ENCODE measurements at regions not wholly inside any gene's neighbourhood (a gene's known extent, or its start where the extent isn't known, plus 50 kb on each side); places are given as distances from the start of the nearest gene placed in this dataset.

DNA sequence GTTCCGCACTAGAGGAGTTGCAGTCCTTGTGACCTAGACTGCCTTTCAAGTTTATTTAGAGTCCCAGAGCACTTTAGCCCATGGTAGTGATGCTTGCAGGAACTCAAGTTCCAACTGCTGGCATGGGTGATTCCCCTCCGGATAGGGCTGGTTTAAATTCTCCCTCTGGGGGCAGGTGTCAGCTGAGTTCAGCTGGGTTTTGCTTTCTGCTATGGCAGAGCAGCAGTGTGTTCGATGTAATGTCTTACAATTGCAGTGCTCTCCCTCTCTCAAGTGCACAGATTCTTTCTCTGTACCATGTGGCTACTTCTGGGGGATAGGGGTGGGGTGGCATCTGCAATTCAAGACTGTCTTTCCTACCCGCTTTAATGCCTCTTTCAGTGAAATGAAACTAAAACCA, 164.8 kb upstream of the ZIC3 start:
- H3K27ac ChIP-seq = no peak overlapping the region
- Mint-ChIP-seq H3K4me1 (no peaks in the 10 kb centered on the region), H3K27me3 (ENCODE audit: insufficient read depth, low read depth) (peaks cover 1% of the 10 kb centered on the region), H3K9me3 (peaks cover 15% of the 10 kb centered on the region), H3K36me3 (peaks cover 10% of the 10 kb centered on the region), H3K4me3 (no peak overlapping the region), H3K27ac (no peak overlapping the region)
- H3K4me1 ChIP-seq = no peaks in the 10 kb centered on the region
- H3K4me2 ChIP-seq = no peak overlapping the region
- H3K9ac ChIP-seq = no peak overlapping the region
- no peaks in the 10 kb centered on the region for H4K20me1 ChIP-seq (ENCODE audit: low read depth)
- H3K27me3 ChIP-seq = no peaks in the 10 kb centered on the region
- no peaks in the 10 kb centered on the region for H3K36me3 ChIP-seq
- H2AFZ ChIP-seq (replicated peaks) = no peak overlapping the region
- no peak for DNase-seq (ENCODE audit: low spot score)
- H3K9me3 ChIP-seq (ENCODE audit: low read depth) = no peaks in the 10 kb centered on the region
- H3K79me2 ChIP-seq (ENCODE audit: low read depth) = no peaks in the 10 kb centered on the region
- no peak overlapping the region for H3K4me3 ChIP-seq
- TF ChIP-seq EZH2 (IDR thresholded peaks at IDR 0.05) (no peak), EZH2phosphoT487 (IDR thresholded peaks at IDR 0.05) (no peak)
- TF ChIP-seq, protein P1, sequence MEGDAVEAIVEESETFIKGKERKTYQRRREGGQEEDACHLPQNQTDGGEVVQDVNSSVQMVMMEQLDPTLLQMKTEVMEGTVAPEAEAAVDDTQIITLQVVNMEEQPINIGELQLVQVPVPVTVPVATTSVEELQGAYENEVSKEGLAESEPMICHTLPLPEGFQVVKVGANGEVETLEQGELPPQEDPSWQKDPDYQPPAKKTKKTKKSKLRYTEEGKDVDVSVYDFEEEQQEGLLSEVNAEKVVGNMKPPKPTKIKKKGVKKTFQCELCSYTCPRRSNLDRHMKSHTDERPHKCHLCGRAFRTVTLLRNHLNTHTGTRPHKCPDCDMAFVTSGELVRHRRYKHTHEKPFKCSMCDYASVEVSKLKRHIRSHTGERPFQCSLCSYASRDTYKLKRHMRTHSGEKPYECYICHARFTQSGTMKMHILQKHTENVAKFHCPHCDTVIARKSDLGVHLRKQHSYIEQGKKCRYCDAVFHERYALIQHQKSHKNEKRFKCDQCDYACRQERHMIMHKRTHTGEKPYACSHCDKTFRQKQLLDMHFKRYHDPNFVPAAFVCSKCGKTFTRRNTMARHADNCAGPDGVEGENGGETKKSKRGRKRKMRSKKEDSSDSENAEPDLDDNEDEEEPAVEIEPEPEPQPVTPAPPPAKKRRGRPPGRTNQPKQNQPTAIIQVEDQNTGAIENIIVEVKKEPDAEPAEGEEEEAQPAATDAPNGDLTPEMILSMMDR (IDR thresholded peaks at IDR 0.05) = no peak
- H3F3A ChIP-seq (ENCODE audit: low read depth) = no peaks in the 10 kb centered on the region

GRCh38 chrX:137387646-137388045, 178.3 kb upstream of the ZIC3 start:
- H3K4me1 Mint-ChIP-seq = no peaks in the 10 kb centered on the region
- no peaks in the 10 kb centered on the region for H3K27me3 ChIP-seq
- no peak overlapping the region for H3K27ac ChIP-seq
- peaks cover 3% of the 10 kb centered on the region for H3K27me3 Mint-ChIP-seq (ENCODE audit: insufficient read depth, low read depth)
- H4K20me1 ChIP-seq (ENCODE audit: low read depth) = no peaks in the 10 kb centered on the region
- H3K27ac Mint-ChIP-seq = no peak overlapping the region
- H2AFZ ChIP-seq (replicated peaks) = no peak overlapping the region
- no peaks in the 10 kb centered on the region for H3K36me3 ChIP-seq
- no peaks in the 10 kb centered on the region for H3F3A ChIP-seq (ENCODE audit: low read depth)
- no peak overlapping the region for H3K4me2 ChIP-seq
- H3K4me3 ChIP-seq = no peak overlapping the region
- H3K9me3 Mint-ChIP-seq = peaks cover 10% of the 10 kb centered on the region
- no peaks in the 10 kb centered on the region for H3K4me1 ChIP-seq
- no peak overlapping the region for H3K9ac ChIP-seq
- H3K79me2 ChIP-seq (ENCODE audit: low read depth) = no peaks in the 10 kb centered on the region
- H3K9me3 ChIP-seq (ENCODE audit: low read depth) = peaks cover 4% of the 10 kb centered on the region
- H3K4me3 Mint-ChIP-seq = no peak overlapping the region
- peaks cover 7% of the 10 kb centered on the region for H3K36me3 Mint-ChIP-seq
- TF ChIP-seq EZH2 (IDR thresholded peaks at IDR 0.05) (no peak), EZH2phosphoT487 (IDR thresholded peaks at IDR 0.05) (no peak)
- TF ChIP-seq, protein P1 (IDR thresholded peaks at IDR 0.05) = no peak
- no peak for DNase-seq (ENCODE audit: low spot score)

DNA sequence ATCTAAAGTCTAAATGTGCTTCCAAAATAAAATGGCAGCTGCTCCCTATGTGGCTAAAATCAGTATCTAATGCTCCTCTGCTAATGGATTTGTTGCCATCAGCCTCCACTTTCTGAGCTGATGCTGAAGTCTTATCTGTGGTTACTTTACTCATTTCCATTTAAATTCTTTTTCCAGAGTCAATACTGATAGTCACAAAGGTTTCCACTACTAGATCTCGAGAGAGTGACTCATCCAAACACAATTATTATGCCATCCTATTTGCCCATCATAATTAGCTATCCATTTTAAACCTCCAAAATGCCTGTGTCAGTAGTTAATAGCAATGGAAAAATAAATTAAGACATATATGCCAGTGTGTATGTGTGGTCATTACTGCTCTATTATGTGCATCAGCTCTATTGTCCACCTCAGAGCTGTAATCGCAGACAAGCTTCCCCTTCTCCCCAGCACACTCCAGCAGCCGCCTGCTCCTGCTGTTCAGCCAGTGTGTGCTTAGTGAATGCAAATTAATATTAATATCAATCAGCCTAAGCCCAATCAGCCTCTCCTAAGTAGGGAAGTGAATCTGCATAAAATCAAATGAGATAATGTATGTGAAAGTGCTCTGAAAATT, 199.8 kb upstream of the ZIC3 start:
- H3K4me2 ChIP-seq = no peak overlapping the region
- H3K9ac ChIP-seq = no peak overlapping the region
- no peaks in the 10 kb centered on the region for H3F3A ChIP-seq (ENCODE audit: low read depth)
- TF ChIP-seq EZH2 (IDR thresholded peaks at IDR 0.05) (no peak), EZH2phosphoT487 (IDR thresholded peaks at IDR 0.05) (no peak)
- TF ChIP-seq, protein P1 (IDR thresholded peaks at IDR 0.05) = no peak
- DNase-seq (ENCODE audit: low spot score) = no peak
- Mint-ChIP-seq H3K9me3 (no peaks in the 10 kb centered on the region), H3K36me3 (peaks cover 18% of the 10 kb centered on the region), H3K27ac (no peak overlapping the region), H3K4me3 (no peak overlapping the region), H3K4me1 (peaks cover 25% of the 10 kb centered on the region), H3K27me3 (ENCODE audit: insufficient read depth, low read depth) (peaks cover 4% of the 10 kb centered on the region)
- no peak overlapping the region for H3K4me3 ChIP-seq
- H3K79me2 ChIP-seq (ENCODE audit: low read depth) = no peaks in the 10 kb centered on the region
- no peaks in the 10 kb centered on the region for H3K4me1 ChIP-seq
- H3K36me3 ChIP-seq = no peaks in the 10 kb centered on the region
- no peaks in the 10 kb centered on the region for H4K20me1 ChIP-seq (ENCODE audit: low read depth)
- H3K9me3 ChIP-seq (ENCODE audit: low read depth) = peaks cover 4% of the 10 kb centered on the region
- H2AFZ ChIP-seq (replicated peaks) = no peak overlapping the region
- H3K27ac ChIP-seq = no peak overlapping the region
- no peaks in the 10 kb centered on the region for H3K27me3 ChIP-seq
